ENCODE measurements at regions not wholly inside any gene's neighbourhood (a gene's known extent, or its start where the extent isn't known, plus 50 kb on each side); places are given as distances from the start of the nearest gene placed in this dataset.

DNA sequence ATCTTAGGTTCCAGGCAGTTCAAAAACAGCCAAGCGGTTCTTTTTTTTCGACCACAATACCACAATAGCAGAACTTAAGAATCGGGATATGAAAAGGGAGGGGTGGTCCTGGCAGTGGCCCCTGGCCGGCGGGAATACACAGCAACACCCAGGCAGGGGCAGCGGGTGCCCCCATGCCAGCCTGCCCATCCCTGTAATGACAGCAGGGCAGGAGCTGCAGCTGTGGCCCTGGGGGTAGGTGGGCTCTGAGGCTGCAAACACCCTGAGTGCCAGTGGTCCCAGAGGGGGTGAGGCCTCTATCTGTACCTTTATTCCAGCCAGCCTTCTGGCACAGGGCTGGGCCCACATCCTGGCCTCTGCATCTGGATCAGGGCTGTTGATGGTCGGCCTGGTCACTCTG, 247.4 kb downstream of the SEMA3D start:
- TF ChIP-seq, protein P1, sequence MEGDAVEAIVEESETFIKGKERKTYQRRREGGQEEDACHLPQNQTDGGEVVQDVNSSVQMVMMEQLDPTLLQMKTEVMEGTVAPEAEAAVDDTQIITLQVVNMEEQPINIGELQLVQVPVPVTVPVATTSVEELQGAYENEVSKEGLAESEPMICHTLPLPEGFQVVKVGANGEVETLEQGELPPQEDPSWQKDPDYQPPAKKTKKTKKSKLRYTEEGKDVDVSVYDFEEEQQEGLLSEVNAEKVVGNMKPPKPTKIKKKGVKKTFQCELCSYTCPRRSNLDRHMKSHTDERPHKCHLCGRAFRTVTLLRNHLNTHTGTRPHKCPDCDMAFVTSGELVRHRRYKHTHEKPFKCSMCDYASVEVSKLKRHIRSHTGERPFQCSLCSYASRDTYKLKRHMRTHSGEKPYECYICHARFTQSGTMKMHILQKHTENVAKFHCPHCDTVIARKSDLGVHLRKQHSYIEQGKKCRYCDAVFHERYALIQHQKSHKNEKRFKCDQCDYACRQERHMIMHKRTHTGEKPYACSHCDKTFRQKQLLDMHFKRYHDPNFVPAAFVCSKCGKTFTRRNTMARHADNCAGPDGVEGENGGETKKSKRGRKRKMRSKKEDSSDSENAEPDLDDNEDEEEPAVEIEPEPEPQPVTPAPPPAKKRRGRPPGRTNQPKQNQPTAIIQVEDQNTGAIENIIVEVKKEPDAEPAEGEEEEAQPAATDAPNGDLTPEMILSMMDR (conservative IDR thresholded peaks at IDR 0.05; ENCODE audit: low read length), result no peak
- no peak for TF ChIP-seq EZH2phosphoT487 (IDR thresholded peaks at IDR 0.05; ENCODE audit: borderline replicate concordance, low read depth, low read length)
